MCF 10A (cell line): ENCODE measurements at regions not wholly inside any gene's neighbourhood (a gene's known extent, or its start where the extent isn't known, plus 50 kb on each side); places are given as distances from the start of the nearest gene placed in this dataset.

Source experiments
- BruUV-seq: library from RNA; stranded (reverse); fragments of 400-500 nt; replicated peaks from 2 replicates; lab custom pipeline; 2021; lab: Mats Ljungman, UMichigan
- CTCF ChIA-PET: fragments of 300-600 bp; sonication (Branson Sonifier 250); formaldehyde crosslinking; extraction: SDS; loops from one replicate; lab custom pipeline; 2021; ENCODE audit warnings: antibody characterized with exemption, inconsistent platforms; lab: Yijun Ruan, JAX
- POLR2A ChIA-PET: fragments of 300-600, 350-650 bp; sonication (Branson Sonifier 250); formaldehyde crosslinking; extraction: SDS; loops from one replicate; lab custom pipeline; 2020; ENCODE audit warnings: antibody characterized with exemption, inconsistent platforms; lab: Yijun Ruan, JAX
- DNase-seq: peaks from one replicate; pipeline ENCODE4 v3.0.0-alpha.2; 2018; ENCODE audit not compliant: unreplicated experiment
- H3K27ac Mint-ChIP-seq: one replicate; pipeline ENCODE4 v1.8.0; 2022; ENCODE audit warnings: mild to moderate bottlenecking, low read depth, mixed read lengths; ENCODE audit not compliant: unreplicated experiment
- H3K27me3 Mint-ChIP-seq: one replicate; pipeline ENCODE4 v1.8.0; 2022; ENCODE audit warnings: mixed read lengths; ENCODE audit not compliant: insufficient read depth, unreplicated experiment
- H3K36me3 Mint-ChIP-seq: one replicate; pipeline ENCODE4 v1.8.0; 2022; ENCODE audit warnings: mild to moderate bottlenecking, moderate library complexity, mixed read lengths; ENCODE audit not compliant: insufficient read depth, unreplicated experiment
- H3K4me1 Mint-ChIP-seq: one replicate; pipeline ENCODE4 v1.8.0; 2022; ENCODE audit warnings: mixed read lengths; ENCODE audit not compliant: insufficient read depth, unreplicated experiment
- H3K4me3 Mint-ChIP-seq: one replicate; pipeline ENCODE4 v1.8.0; 2022; ENCODE audit warnings: mild to moderate bottlenecking, moderate library complexity, mixed read lengths; ENCODE audit not compliant: unreplicated experiment
- H3K9me3 Mint-ChIP-seq: one replicate; pipeline ENCODE4 v1.8.0; 2022; ENCODE audit warnings: mixed read lengths; ENCODE audit not compliant: unreplicated experiment
- intact Hi-C: fragments of 100-400 bp; cut with micrococcal nuclease; formaldehyde crosslinking; loops from 2 replicates; pipeline ENCODE4 v1.14.1; 2022
- TF ChIP-seq, protein P1 (sequence below): fragments of 200-600 bp; IDR thresholded peaks from one replicate; pipeline ENCODE4 v1.8.0; 2022; ENCODE audit warnings: antibody characterized with exemption, mild to moderate bottlenecking; ENCODE audit not compliant: unreplicated experiment

- ChIA-PET POLR2A (no interaction called here), CTCF (interaction anchor here (1.0 kb wide), 1 partner anchor 9 kb away, joined by 3 read pairs; no protein-coding TSS in a partner anchor)
- no peaks in the 10 kb centered on the region for H3K27me3 Mint-ChIP-seq
- TF ChIP-seq, protein P1, sequence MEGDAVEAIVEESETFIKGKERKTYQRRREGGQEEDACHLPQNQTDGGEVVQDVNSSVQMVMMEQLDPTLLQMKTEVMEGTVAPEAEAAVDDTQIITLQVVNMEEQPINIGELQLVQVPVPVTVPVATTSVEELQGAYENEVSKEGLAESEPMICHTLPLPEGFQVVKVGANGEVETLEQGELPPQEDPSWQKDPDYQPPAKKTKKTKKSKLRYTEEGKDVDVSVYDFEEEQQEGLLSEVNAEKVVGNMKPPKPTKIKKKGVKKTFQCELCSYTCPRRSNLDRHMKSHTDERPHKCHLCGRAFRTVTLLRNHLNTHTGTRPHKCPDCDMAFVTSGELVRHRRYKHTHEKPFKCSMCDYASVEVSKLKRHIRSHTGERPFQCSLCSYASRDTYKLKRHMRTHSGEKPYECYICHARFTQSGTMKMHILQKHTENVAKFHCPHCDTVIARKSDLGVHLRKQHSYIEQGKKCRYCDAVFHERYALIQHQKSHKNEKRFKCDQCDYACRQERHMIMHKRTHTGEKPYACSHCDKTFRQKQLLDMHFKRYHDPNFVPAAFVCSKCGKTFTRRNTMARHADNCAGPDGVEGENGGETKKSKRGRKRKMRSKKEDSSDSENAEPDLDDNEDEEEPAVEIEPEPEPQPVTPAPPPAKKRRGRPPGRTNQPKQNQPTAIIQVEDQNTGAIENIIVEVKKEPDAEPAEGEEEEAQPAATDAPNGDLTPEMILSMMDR = no peak
- intact Hi-C loops = no loop called here
- no peak overlapping the region for H3K27ac Mint-ChIP-seq
- H3K4me1 Mint-ChIP-seq = no peaks in the 10 kb centered on the region
- no peak overlapping the region for H3K4me3 Mint-ChIP-seq
- no TSS peak for BruUV-seq
- DNase-seq = no peak
- H3K36me3 Mint-ChIP-seq = no peaks in the 10 kb centered on the region
- H3K9me3 Mint-ChIP-seq = peaks cover 8% of the 10 kb centered on the region
Observed at GRCh38 chr2:367246-367645, 79.4 kb upstream of the ALKAL2 start.

DNA sequence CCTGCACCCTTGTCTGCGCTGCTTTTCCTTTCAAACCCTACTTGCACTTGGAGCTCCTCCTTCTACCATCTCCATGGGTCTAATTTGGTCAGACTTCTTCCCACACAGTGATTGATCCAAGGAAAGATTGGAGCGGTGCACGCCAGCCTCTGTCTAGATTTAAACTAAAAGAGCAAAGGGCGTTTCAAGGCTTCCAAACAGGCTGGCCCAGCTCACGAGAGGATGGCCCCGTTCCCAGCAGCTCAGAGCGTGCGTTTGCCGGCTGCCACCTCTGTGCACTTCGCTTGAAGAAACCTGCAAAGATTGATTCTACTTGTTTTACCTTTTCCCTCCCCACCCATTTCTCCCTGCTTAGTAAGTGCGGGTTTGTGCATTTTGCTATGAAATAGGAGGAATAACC is 78.8 kb upstream of the ALKAL2 start:
- DNase-seq = no peak
- H3K27ac Mint-ChIP-seq = no peak overlapping the region
- no peaks in the 10 kb centered on the region for H3K4me1 Mint-ChIP-seq
- TF ChIP-seq, protein P1 = no peak
- no peaks in the 10 kb centered on the region for H3K36me3 Mint-ChIP-seq
- no peak overlapping the region for H3K4me3 Mint-ChIP-seq
- no peaks in the 10 kb centered on the region for H3K27me3 Mint-ChIP-seq
- POLR2A ChIA-PET = no interaction called here
- CTCF ChIA-PET = interaction anchor here (1.0 kb wide), 1 partner anchor 9 kb away, joined by 3 read pairs; no protein-coding TSS in a partner anchor
- peaks cover 8% of the 10 kb centered on the region for H3K9me3 Mint-ChIP-seq
- intact Hi-C loops = no loop called here
- no TSS peak for BruUV-seq

DNA sequence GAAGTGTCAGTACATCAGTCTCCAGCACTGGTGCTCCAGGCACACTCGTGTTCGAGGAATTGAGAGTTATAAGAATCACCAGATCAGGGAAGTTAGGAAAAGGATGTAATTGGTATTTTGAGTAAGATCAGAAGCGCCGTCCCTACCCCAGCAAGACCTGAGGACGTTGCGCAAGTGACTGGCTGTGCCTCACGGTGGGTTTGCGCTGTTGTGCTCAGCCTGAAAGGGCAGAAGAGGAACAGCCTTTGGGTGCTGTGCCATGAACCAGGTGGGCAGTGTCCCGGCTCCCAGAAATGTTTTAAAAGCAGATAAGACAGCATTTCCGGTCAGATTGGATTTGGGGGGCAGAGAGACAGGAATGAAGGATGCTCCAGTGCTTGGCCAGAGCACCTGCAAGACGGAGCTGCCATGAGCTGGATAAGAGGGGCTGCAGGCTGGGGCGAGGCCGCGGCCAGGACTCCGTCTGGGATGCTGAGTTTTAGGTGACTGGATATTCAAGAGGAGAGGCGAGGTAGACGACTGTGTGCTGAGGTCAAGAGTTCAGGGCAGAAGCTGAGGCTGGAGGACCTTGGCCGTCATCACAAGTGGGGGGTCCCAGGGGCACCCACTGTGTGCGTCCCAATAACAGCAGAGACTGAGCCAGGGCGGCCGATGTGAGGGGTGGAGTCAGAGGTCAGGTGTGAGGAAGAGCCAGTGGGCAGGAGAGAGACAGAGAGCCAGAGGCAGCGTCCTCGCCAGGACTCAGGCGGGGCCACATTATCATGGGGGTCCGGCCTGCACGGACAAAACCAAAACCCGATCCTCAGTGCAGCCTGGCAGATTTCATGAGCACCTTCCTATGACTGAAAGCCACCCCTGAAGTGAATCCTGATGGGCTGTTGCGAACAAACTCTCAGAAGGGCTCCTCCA is 77.7 kb upstream of the ALKAL2 start:
- ChIA-PET CTCF (interaction anchor here (0.6 kb wide), 1 partner anchor 107 kb away, joined by 3 read pairs; no protein-coding TSS in a partner anchor), POLR2A (no interaction called here)
- no peaks in the 10 kb centered on the region for H3K36me3 Mint-ChIP-seq
- peaks cover under 1% of the 10 kb centered on the region for H3K9me3 Mint-ChIP-seq
- intact Hi-C loops = no loop called here
- no peaks in the 10 kb centered on the region for H3K27me3 Mint-ChIP-seq
- H3K27ac Mint-ChIP-seq = no peak overlapping the region
- BruUV-seq = no TSS peak
- H3K4me1 Mint-ChIP-seq = no peaks in the 10 kb centered on the region
- no peak for DNase-seq
- TF ChIP-seq, protein P1 = no peak
- no peak overlapping the region for H3K4me3 Mint-ChIP-seq

- ChIA-PET POLR2A (no interaction called here), CTCF (no interaction called here)
- no peaks in the 10 kb centered on the region for H3K27me3 Mint-ChIP-seq
- H3K9me3 Mint-ChIP-seq = no peaks in the 10 kb centered on the region
- intact Hi-C loops = no loop called here
- no peak overlapping the region for H3K4me3 Mint-ChIP-seq
- BruUV-seq = no TSS peak
- TF ChIP-seq, protein P1 = no peak
- H3K27ac Mint-ChIP-seq = no peak overlapping the region
- DNase-seq = no peak
- no peaks in the 10 kb centered on the region for H3K36me3 Mint-ChIP-seq
- H3K4me1 Mint-ChIP-seq = no peaks in the 10 kb centered on the region
Observed at GRCh38 chr2:363824-364470, 76.1 kb upstream of the ALKAL2 start.
